ENCODE measurements at regions not wholly inside any gene's neighbourhood (a gene's known extent, or its start where the extent isn't known, plus 50 kb on each side); places are given as distances from the start of the nearest gene placed in this dataset.

DNA sequence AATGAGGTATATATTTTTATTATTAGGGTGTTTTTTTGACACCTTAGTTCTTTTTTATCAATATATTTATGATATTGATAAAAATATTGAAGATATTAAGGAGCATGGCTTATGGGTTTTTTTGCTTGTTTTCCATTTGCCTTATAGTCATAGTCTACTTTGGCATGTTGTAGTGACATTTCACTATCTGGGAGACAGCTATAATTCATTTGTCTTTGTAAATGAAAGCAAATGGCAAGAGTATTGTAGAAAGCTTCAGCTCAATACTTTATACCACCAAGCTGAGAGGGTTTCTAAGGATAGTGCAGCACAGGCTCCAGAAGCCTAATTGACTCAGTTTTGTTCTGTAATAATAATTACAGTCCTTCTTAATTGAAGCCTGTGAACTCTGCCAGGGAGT, 1182.3 kb downstream of the EFNA5 start:
- Histone ChIP-seq H3K79me2 (ENCODE audit: insufficient read depth, low read length) (no peaks in the 10 kb centered on the region), H4K20me1 (ENCODE audit: insufficient read depth, low read length) (no peaks in the 10 kb centered on the region), H3K27ac (ENCODE audit: low read depth, low read length) (no peak overlapping the region), H3K27me3 (ENCODE audit: insufficient read depth, low read length) (no peaks in the 10 kb centered on the region), H3K9me3 (ENCODE audit: insufficient read depth, low read depth, low read length) (no peaks in the 10 kb centered on the region), H3K4me2 (ENCODE audit: low read length) (no peak overlapping the region), H2AFZ (ENCODE audit: low read depth, low read length) (no peak overlapping the region), H3K4me1 (ENCODE audit: insufficient read depth, low read length) (no peaks in the 10 kb centered on the region), H3K36me3 (ENCODE audit: insufficient read depth, low read length) (no peaks in the 10 kb centered on the region), H3K4me3 (ENCODE audit: insufficient read depth, low read depth, low read length) (no peak overlapping the region), H3K9ac (ENCODE audit: low read length) (no peak overlapping the region)
- Mint-ChIP-seq H3K27me3 (ENCODE audit: low read depth, unreplicated experiment) (no peaks in the 10 kb centered on the region), H3K4me3 (ENCODE audit: unreplicated experiment) (no peak overlapping the region), H3K36me3 (ENCODE audit: low read depth, unreplicated experiment) (no peaks in the 10 kb centered on the region), H3K9me3 (ENCODE audit: unreplicated experiment) (no peaks in the 10 kb centered on the region), H3K27ac (ENCODE audit: unreplicated experiment) (no peak overlapping the region), H3K4me1 (ENCODE audit: low read depth, unreplicated experiment) (no peaks in the 10 kb centered on the region)
- no peak for TF ChIP-seq EZH2 (IDR thresholded peaks at IDR 0.05; ENCODE audit: insufficient read depth, low read length)
- TF ChIP-seq, protein P1, sequence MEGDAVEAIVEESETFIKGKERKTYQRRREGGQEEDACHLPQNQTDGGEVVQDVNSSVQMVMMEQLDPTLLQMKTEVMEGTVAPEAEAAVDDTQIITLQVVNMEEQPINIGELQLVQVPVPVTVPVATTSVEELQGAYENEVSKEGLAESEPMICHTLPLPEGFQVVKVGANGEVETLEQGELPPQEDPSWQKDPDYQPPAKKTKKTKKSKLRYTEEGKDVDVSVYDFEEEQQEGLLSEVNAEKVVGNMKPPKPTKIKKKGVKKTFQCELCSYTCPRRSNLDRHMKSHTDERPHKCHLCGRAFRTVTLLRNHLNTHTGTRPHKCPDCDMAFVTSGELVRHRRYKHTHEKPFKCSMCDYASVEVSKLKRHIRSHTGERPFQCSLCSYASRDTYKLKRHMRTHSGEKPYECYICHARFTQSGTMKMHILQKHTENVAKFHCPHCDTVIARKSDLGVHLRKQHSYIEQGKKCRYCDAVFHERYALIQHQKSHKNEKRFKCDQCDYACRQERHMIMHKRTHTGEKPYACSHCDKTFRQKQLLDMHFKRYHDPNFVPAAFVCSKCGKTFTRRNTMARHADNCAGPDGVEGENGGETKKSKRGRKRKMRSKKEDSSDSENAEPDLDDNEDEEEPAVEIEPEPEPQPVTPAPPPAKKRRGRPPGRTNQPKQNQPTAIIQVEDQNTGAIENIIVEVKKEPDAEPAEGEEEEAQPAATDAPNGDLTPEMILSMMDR (IDR thresholded peaks at IDR 0.05; ENCODE audit: insufficient read depth, low read depth, low read length) = no peak
- FAIRE-seq = no peak
- DNase-seq (ENCODE audit: low read depth) = no peak

DNA sequence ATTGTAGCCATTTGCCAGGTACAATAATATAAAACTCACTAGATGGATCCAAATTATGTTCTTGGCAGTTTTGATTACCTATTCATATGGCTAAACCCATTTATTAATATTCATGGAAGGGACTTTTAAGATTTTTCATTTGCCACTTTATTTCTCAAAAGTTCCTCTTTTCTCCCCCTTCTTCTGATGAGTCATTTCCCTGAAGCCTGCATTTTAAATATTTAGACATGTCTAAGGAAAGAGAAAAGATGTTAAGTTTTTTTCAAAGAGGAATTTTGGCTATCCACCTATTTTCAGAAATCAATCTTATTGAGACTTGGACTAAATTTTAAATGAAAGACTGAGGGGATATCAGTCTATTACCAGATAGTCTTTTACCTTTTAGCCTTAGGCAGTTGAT, 1189.4 kb downstream of the EFNA5 start:
- no peaks in the 10 kb centered on the region for H3K36me3 ChIP-seq (ENCODE audit: insufficient read depth, low read length)
- H3K9me3 ChIP-seq (ENCODE audit: insufficient read depth, low read depth, low read length) = no peaks in the 10 kb centered on the region
- no peak overlapping the region for H3K4me3 ChIP-seq (ENCODE audit: insufficient read depth, low read depth, low read length)
- Mint-ChIP-seq H3K27ac (ENCODE audit: unreplicated experiment) (no peak overlapping the region), H3K4me3 (ENCODE audit: unreplicated experiment) (no peak overlapping the region), H3K36me3 (ENCODE audit: low read depth, unreplicated experiment) (no peaks in the 10 kb centered on the region), H3K4me1 (ENCODE audit: low read depth, unreplicated experiment) (peaks cover 5% of the 10 kb centered on the region), H3K27me3 (ENCODE audit: low read depth, unreplicated experiment) (no peaks in the 10 kb centered on the region), H3K9me3 (ENCODE audit: unreplicated experiment) (no peaks in the 10 kb centered on the region)
- no peak overlapping the region for H2AFZ ChIP-seq (ENCODE audit: low read depth, low read length)
- H3K79me2 ChIP-seq (ENCODE audit: insufficient read depth, low read length) = no peaks in the 10 kb centered on the region
- H3K27ac ChIP-seq (ENCODE audit: low read depth, low read length) = no peak overlapping the region
- FAIRE-seq (no peak), DNase-seq (ENCODE audit: low read depth) (peak; percentile 0)
- no peaks in the 10 kb centered on the region for H3K27me3 ChIP-seq (ENCODE audit: insufficient read depth, low read length)
- H4K20me1 ChIP-seq (ENCODE audit: insufficient read depth, low read length) = no peaks in the 10 kb centered on the region
- TF ChIP-seq, protein P1 (IDR thresholded peaks at IDR 0.05; ENCODE audit: insufficient read depth, low read depth, low read length) = no peak
- TF ChIP-seq EZH2 (IDR thresholded peaks at IDR 0.05; ENCODE audit: insufficient read depth, low read length) = no peak
- H3K4me2 ChIP-seq (ENCODE audit: low read length) = no peak overlapping the region
- H3K9ac ChIP-seq (ENCODE audit: low read length) = no peak overlapping the region
- no peaks in the 10 kb centered on the region for H3K4me1 ChIP-seq (ENCODE audit: insufficient read depth, low read length)

DNA sequence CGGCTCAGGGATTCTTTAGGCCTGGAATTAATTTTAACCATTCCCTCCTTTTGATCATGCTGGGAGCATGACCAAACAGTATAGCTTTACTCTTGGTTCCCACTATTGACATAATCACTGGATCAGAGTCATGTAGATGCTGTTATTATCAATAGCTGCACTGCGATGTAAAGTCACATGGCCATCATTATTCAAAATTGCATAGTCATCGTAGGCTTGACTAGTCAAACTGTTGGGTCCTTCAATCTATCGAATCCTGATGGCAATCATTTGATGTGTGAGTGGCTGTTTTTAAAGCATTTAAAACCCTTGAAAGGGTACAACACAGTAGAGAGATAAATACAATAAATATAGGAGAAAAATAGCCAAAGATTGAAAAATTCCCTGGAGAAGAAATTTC, 1194.1 kb downstream of the EFNA5 start:
- Mint-ChIP-seq H3K4me1 (ENCODE audit: low read depth, unreplicated experiment) (peaks cover 4% of the 10 kb centered on the region), H3K27ac (ENCODE audit: unreplicated experiment) (no peak overlapping the region), H3K27me3 (ENCODE audit: low read depth, unreplicated experiment) (no peaks in the 10 kb centered on the region), H3K9me3 (ENCODE audit: unreplicated experiment) (no peaks in the 10 kb centered on the region), H3K36me3 (ENCODE audit: low read depth, unreplicated experiment) (no peaks in the 10 kb centered on the region), H3K4me3 (ENCODE audit: unreplicated experiment) (no peak overlapping the region)
- DNase-seq (ENCODE audit: low read depth) (no peak), FAIRE-seq (no peak)
- H3K27ac ChIP-seq (ENCODE audit: low read depth, low read length) = no peak overlapping the region
- H3K79me2 ChIP-seq (ENCODE audit: insufficient read depth, low read length) = no peaks in the 10 kb centered on the region
- H3K4me1 ChIP-seq (ENCODE audit: insufficient read depth, low read length) = no peaks in the 10 kb centered on the region
- H3K4me2 ChIP-seq (ENCODE audit: low read length) = no peak overlapping the region
- no peaks in the 10 kb centered on the region for H4K20me1 ChIP-seq (ENCODE audit: insufficient read depth, low read length)
- no peak overlapping the region for H3K9ac ChIP-seq (ENCODE audit: low read length)
- H3K4me3 ChIP-seq (ENCODE audit: insufficient read depth, low read depth, low read length) = no peak overlapping the region
- H3K36me3 ChIP-seq (ENCODE audit: insufficient read depth, low read length) = no peaks in the 10 kb centered on the region
- no peaks in the 10 kb centered on the region for H3K27me3 ChIP-seq (ENCODE audit: insufficient read depth, low read length)
- H3K9me3 ChIP-seq (ENCODE audit: insufficient read depth, low read depth, low read length) = no peaks in the 10 kb centered on the region
- H2AFZ ChIP-seq (ENCODE audit: low read depth, low read length) = no peak overlapping the region
- no peak for TF ChIP-seq EZH2 (IDR thresholded peaks at IDR 0.05; ENCODE audit: insufficient read depth, low read length)
- TF ChIP-seq, protein P1 (IDR thresholded peaks at IDR 0.05; ENCODE audit: insufficient read depth, low read depth, low read length) = no peak

Measured in astrocyte (in vitro differentiated cells and primary cell).